Naive thymus-derived CD4-positive, alpha-beta T cell (primary cell): ENCODE measurements at regions not wholly inside any gene's neighbourhood (a gene's known extent, or its start where the extent isn't known, plus 50 kb on each side); places are given as distances from the start of the nearest gene placed in this dataset.
A peak's percentile ranks its signal among the peaks of the same experiment; 100 is the strongest.
"Not testable (repeated sequence)": the region's sequence is repeated elsewhere in the genome, so short reads cannot be mapped to it uniquely, and the experiment has no call there.

ENCODE experiments used
- ATAC-seq: fragments of 150-1000 bp; cut with Tn5 transposase; 2 replicates; pipeline ENCODE4 v1.10.0; 2021; ENCODE audit warnings: mild to moderate bottlenecking, moderate library complexity
- CTCF ChIA-PET: fragments of 350-600 bp; sonication (Branson Sonifier 250); formaldehyde crosslinking; loops from one replicate; lab custom pipeline; 2021; ENCODE audit warnings: antibody characterized with exemption; lab: Charles Lee
- POLR2A ChIA-PET: fragments of 350-600 bp; sonication (Branson Sonifier 250); formaldehyde crosslinking; loops from one replicate; lab custom pipeline; 2021; ENCODE audit warnings: antibody characterized with exemption, inconsistent platforms; lab: Charles Lee
- DNase-seq, 9 donors: peaks; one replicate each; pipeline versions ENCODE4 v3.0.0 to v3.0.0-alpha.2; 2020 to 2022; ENCODE audit warnings: mixed read lengths in 1 of 9
- H3K27ac ChIP-seq: one replicate; pipeline ENCODE4 v1.7.0; 2013; ENCODE audit warnings: mild to moderate bottlenecking, low read depth, low read length, moderate library complexity
- H3K27me3 ChIP-seq, 2 donors: one replicate each; pipeline ENCODE4 v1.7.0; 2013; ENCODE audit warnings: low read length in 2 of 2, mild to moderate bottlenecking in 2 of 2, moderate library complexity in 2 of 2; ENCODE audit not compliant: control insufficient read depth in 2 of 2, insufficient read depth in 2 of 2
- H3K36me3 ChIP-seq, 3 experiments: 1 replicate in 2 of 3; 2 replicates in 1 of 3; pipeline ENCODE4 v1.7.0; 2013; ENCODE audit warnings: low read length in 3 of 3, mild to moderate bottlenecking in 3 of 3, moderate library complexity in 1 of 3; ENCODE audit not compliant: insufficient read depth in 3 of 3, control insufficient read depth in 2 of 3
- H3K4me1 ChIP-seq, 2 donors: one replicate each; pipeline ENCODE4 v1.7.0; 2013; ENCODE audit warnings: low read length in 2 of 2, mild to moderate bottlenecking in 2 of 2, moderate library complexity in 1 of 2; ENCODE audit not compliant: control insufficient read depth in 2 of 2, insufficient read depth in 2 of 2
- H3K4me3 ChIP-seq: 2 replicates; pipeline ENCODE4 v1.7.0; 2013; ENCODE audit warnings: mild to moderate bottlenecking, low read length
- H3K9me3 ChIP-seq, 3 experiments: 1 replicate in 2 of 3; 2 replicates in 1 of 3; pipeline ENCODE4 v1.7.0; 2013; ENCODE audit warnings: low read length in 3 of 3; ENCODE audit not compliant: control insufficient read depth in 2 of 3
- H3K27ac Mint-ChIP-seq, 9 donors: one replicate each; pipeline ENCODE4 v1.8.0; 2020 to 2022; ENCODE audit warnings: mixed read lengths in 9 of 9, mild to moderate bottlenecking in 8 of 9, moderate library complexity in 5 of 9, inconsistent platforms in 2 of 9
- H3K27me3 Mint-ChIP-seq, 5 donors: one replicate each; pipeline ENCODE4 v1.8.0; 2021 to 2022; ENCODE audit warnings: mixed read lengths in 5 of 5, mild to moderate bottlenecking in 1 of 5
- H3K36me3 Mint-ChIP-seq, 5 donors: one replicate each; pipeline ENCODE4 v1.8.0; 2020 to 2022; ENCODE audit warnings: mixed read lengths in 5 of 5, mild to moderate bottlenecking in 3 of 5, inconsistent platforms in 1 of 5
- H3K4me1 Mint-ChIP-seq, 7 donors: one replicate each; pipeline ENCODE4 v1.8.0; 2020 to 2022; ENCODE audit warnings: mixed read lengths in 7 of 7, mild to moderate bottlenecking in 3 of 7, inconsistent platforms in 1 of 7
- H3K4me3 Mint-ChIP-seq, 10 donors: one replicate each; pipeline ENCODE4 v1.8.0; 2020 to 2022; ENCODE audit warnings: mild to moderate bottlenecking in 10 of 10, mixed read lengths in 10 of 10, moderate library complexity in 6 of 10, inconsistent platforms in 2 of 10
- H3K9me3 Mint-ChIP-seq, 11 donors: one replicate each; pipeline ENCODE4 v1.8.0; 2020 to 2022; ENCODE audit warnings: mixed read lengths in 11 of 11, mild to moderate bottlenecking in 4 of 11, inconsistent platforms in 1 of 11, moderate library complexity in 1 of 11
- intact Hi-C, 2 donors: fragments of 100-400 bp; cut with micrococcal nuclease; formaldehyde crosslinking; loops; one replicate each; pipeline ENCODE4 v1.15.1; 2023

DNA sequence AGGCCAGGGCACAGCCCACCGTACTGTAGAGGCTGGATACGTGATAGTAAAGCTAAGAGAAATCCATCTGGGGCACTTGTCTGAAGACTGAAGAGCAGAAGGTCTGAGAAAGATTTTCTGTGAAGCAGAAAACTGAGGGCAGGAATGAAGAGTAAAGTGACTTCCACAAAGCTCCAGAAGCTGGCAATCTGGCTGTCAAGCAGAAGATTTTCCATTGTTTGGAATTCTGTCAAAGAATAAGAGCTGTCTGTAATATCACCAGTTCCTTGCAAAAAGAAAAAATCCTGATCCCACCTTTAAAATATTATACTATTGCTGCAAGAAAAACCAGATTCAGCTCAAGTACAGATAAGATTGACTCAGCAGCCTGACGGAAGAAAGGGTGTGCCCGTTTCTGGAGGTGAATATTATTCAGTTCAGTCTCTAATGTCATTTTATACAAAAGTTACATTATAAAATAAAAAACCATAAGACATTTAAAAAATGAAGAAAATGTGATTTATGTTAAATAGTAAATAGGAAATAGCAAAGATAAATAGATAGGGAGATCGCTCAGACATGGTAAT, 550.4 kb upstream of the SGO1 start:
- H3K27ac ChIP-seq = no peak overlapping the region
- no peak overlapping the region for H3K27ac Mint-ChIP-seq
- no peaks in the 10 kb centered on the region for H3K4me1 Mint-ChIP-seq
- H3K9me3 Mint-ChIP-seq = peaks cover 0 to 16% (median 4%) of the 10 kb centered on the region in 11 donors
- peaks cover 0 to 5% (median 0%) of the 10 kb centered on the region in 3 experiments for H3K9me3 ChIP-seq
- no peaks in the 10 kb centered on the region for H3K27me3 ChIP-seq
- no peak overlapping the region for H3K4me3 Mint-ChIP-seq
- DNase-seq (no peak), ATAC-seq (no peak)
- intact Hi-C loops = no loop called here
- H3K4me3 ChIP-seq = no peak overlapping the region
- no peaks in the 10 kb centered on the region for H3K36me3 Mint-ChIP-seq
- no peaks in the 10 kb centered on the region for H3K4me1 ChIP-seq
- no peaks in the 10 kb centered on the region for H3K27me3 Mint-ChIP-seq
- ChIA-PET CTCF (no interaction called here), POLR2A (no interaction called here)
- no peaks in the 10 kb centered on the region for H3K36me3 ChIP-seq

DNA sequence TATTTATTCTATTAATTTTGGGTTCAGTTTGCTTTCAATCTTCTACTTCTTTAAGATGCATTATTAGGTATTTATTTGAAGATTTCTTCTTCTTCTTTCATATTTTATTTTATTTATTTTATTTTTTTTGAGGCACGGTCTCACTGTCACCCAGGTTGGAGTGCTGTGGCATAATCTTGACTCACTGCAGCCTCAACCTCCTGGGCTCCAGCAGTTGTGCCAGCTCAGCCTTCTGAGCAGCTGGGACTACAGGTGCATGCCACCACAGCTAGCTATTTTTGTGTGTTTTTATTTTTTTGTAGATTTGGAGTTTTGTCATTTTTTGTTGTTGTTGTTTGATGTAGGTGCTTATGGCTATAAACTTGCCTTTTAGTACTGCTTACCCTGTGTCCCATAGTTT, 543.2 kb upstream of the SGO1 start:
- no peak overlapping the region for H3K4me3 Mint-ChIP-seq
- POLR2A ChIA-PET = no interaction called here

DNA sequence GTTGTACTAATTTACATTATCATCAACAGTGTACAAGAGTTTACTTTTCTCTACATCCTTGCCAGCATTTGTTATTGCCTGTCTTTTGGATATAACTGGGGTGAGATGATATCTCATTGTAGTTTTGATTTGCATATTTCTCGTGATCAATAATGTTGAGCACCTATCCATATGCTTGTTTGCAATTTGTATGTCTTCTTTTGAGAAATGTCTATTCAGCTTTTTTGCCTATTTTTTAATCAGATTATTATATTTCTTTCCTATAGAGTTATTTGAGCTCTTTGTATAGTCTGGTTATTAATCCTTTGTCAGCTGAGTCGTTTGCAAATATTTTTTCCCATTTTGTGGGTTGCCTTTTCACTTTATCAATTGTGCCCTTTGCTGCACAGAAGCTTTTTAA, 540.8 kb upstream of the SGO1 start:
- ChIA-PET POLR2A (no interaction called here), CTCF (no interaction called here)
- Mint-ChIP-seq H3K36me3 (no peaks in the 10 kb centered on the region), H3K9me3 (peaks cover 0 to 69% (median 9%) of the 10 kb centered on the region in 11 donors), H3K27me3 (no peaks in the 10 kb centered on the region), H3K27ac (no peak overlapping the region), H3K4me1 (no peaks in the 10 kb centered on the region), H3K4me3 (no peak overlapping the region)
- H3K27me3 ChIP-seq = no peaks in the 10 kb centered on the region
- intact Hi-C loops = no loop called here
- H3K36me3 ChIP-seq = no peaks in the 10 kb centered on the region
- H3K4me3 ChIP-seq = no peak overlapping the region
- H3K9me3 ChIP-seq = peaks cover 0 to 8% (median 0%) of the 10 kb centered on the region in 3 experiments
- H3K4me1 ChIP-seq = no peaks in the 10 kb centered on the region
- ATAC-seq (no peak), DNase-seq (no peak)
- no peak overlapping the region for H3K27ac ChIP-seq

More for the DNA sequence above, 543.2 kb upstream of the SGO1 start:
- no peaks in the 10 kb centered on the region for H3K4me1 Mint-ChIP-seq
- no peak for ATAC-seq
- no peak overlapping the region for H3K27ac Mint-ChIP-seq
- Histone ChIP-seq H3K36me3 (no peaks in the 10 kb centered on the region), H3K27ac (no peak overlapping the region), H3K4me1 (no peaks in the 10 kb centered on the region), H3K4me3 (no peak overlapping the region), H3K27me3 (no peaks in the 10 kb centered on the region), H3K9me3 (peaks cover 0 to 8% (median 0%) of the 10 kb centered on the region in 3 experiments)
- H3K36me3 Mint-ChIP-seq = no peaks in the 10 kb centered on the region
- H3K9me3 Mint-ChIP-seq = peaks cover 0 to 67% (median 9%) of the 10 kb centered on the region in 11 donors
- CTCF ChIA-PET = no interaction called here
- no peaks in the 10 kb centered on the region for H3K27me3 Mint-ChIP-seq
- no peak for DNase-seq
- intact Hi-C loops = no loop called here

DNA sequence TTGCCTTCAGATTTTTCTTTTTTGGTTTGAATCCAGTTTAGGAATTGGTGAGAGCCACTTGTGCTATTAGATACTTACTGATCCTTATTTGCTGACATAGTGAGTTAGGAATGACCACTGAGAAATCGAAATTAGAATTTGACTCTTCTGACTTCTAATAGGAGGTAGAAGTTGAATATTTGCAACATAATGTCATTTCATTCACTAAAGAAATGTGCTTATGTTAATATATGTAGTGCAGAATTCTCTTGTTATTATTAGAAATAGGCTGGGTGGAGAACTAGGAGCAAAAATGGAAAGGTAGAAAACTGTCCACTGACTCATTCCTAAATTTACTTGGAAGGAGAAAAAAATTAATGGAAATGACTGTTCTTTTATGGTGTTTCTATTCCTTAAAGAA, 538.2 kb upstream of the SGO1 start:
- no peaks in the 10 kb centered on the region for H3K27me3 ChIP-seq
- Mint-ChIP-seq H3K4me1 (no peaks in the 10 kb centered on the region), H3K27me3 (no peaks in the 10 kb centered on the region), H3K27ac (no peak overlapping the region), H3K36me3 (no peaks in the 10 kb centered on the region), H3K4me3 (peak overlapping the region in 1 of 10 donors; percentile 10), H3K9me3 (peaks cover 0 to 66% (median 7%) of the 10 kb centered on the region in 11 donors)
- no peak for ATAC-seq
- POLR2A ChIA-PET = no interaction called here
- no peak overlapping the region for H3K27ac ChIP-seq
- H3K9me3 ChIP-seq = peaks cover 0 to 4% (median 0%) of the 10 kb centered on the region in 3 experiments
- no peak overlapping the region for H3K4me3 ChIP-seq
- H3K4me1 ChIP-seq = no peaks in the 10 kb centered on the region
- intact Hi-C loops = no loop called here
- DNase-seq = no peak
- CTCF ChIA-PET = no interaction called here
- no peaks in the 10 kb centered on the region for H3K36me3 ChIP-seq

DNA sequence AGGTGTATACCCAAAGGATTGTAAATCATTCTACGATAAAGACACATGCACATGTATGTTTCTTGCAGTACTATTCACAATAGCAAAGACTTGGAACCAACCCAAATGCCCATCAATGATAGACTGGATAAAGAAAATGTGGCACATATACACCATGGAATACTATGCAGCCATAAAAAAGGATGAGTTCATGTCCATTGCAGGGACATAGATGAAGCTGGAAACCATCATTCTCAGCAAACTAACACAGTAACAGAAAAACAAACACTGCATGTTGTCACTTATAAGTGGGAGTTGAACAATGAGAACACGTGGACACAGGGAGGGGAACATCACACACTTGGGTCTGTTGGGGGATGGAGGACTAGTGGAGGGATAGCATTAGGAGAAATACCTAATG, 530.4 kb upstream of the SGO1 start:
- POLR2A ChIA-PET, H3K27ac Mint-ChIP-seq, H3K4me1 ChIP-seq, H3K36me3 Mint-ChIP-seq, H3K9me3 ChIP-seq, ATAC-seq, H3K27ac ChIP-seq, H3K36me3 ChIP-seq, intact Hi-C loops, H3K4me3 Mint-ChIP-seq, DNase-seq, H3K4me1 Mint-ChIP-seq, H3K27me3 ChIP-seq, H3K27me3 Mint-ChIP-seq, H3K4me3 ChIP-seq, CTCF ChIA-PET: not testable (repeated sequence)
- peaks cover 0 to 63% (median 23%) of the 10 kb centered on the region in 11 donors for H3K9me3 Mint-ChIP-seq

DNA sequence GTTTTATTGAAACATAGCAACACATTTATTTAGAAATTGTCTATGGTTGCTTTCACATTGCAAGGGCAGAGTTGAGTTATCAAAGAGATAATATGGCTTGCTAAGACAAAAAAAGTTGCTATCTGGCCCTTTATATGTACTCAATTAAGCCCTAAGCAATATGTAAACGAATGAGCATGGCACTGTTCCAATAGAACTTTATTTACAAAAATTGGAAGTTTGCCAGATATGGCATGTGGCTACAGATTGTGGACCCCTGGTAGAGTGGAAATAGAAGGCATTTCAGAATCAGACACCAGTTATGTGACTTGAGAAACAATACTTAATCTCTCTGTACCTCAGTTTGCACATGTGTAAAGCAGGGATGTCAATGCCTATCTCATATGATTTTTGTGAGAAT, 515.6 kb upstream of the SGO1 start:
- no peaks in the 10 kb centered on the region for H3K4me1 ChIP-seq
- no peak for ATAC-seq
- no peaks in the 10 kb centered on the region for H3K27me3 ChIP-seq
- H3K4me3 Mint-ChIP-seq = no peak overlapping the region
- H3K27ac ChIP-seq = no peak overlapping the region
- H3K27me3 Mint-ChIP-seq = no peaks in the 10 kb centered on the region
- H3K36me3 Mint-ChIP-seq = no peaks in the 10 kb centered on the region
- no peak overlapping the region for H3K4me3 ChIP-seq
- peaks cover 0 to 35% (median 7%) of the 10 kb centered on the region in 11 donors for H3K9me3 Mint-ChIP-seq
- H3K9me3 ChIP-seq = no peaks in the 10 kb centered on the region
- no peak overlapping the region for H3K27ac Mint-ChIP-seq
- intact Hi-C loops = no loop called here
- no peak for DNase-seq
- H3K4me1 Mint-ChIP-seq = no peaks in the 10 kb centered on the region
- H3K36me3 ChIP-seq = no peaks in the 10 kb centered on the region
- ChIA-PET POLR2A (no interaction called here), CTCF (no interaction called here)

DNA sequence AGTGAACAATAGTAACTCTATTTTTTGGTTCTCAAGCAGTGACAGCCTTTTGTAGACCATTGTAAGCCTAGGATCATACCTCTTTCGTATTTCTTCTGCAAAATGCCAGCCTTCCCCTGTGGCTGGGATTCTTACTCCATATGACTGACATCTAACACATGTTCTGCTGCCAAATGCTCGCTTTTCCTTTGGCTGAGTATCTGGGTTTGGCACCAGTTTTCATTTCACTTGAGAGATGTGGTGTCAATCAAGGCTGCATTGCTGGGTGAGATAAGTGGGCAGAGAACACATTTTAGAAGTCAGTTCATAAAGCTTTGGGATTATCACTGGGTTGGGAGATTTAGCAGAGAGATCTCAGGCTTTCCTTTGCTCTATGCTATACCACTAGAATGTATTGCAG, 514.7 kb upstream of the SGO1 start:
- Histone ChIP-seq H3K4me3 (no peak overlapping the region), H3K9me3 (no peaks in the 10 kb centered on the region), H3K27me3 (no peaks in the 10 kb centered on the region), H3K36me3 (no peaks in the 10 kb centered on the region), H3K4me1 (no peaks in the 10 kb centered on the region), H3K27ac (no peak overlapping the region)
- peaks cover 0 to 30% (median 7%) of the 10 kb centered on the region in 11 donors for H3K9me3 Mint-ChIP-seq
- ATAC-seq (no peak), DNase-seq (no peak)
- intact Hi-C loops = no loop called here
- no peak overlapping the region for H3K27ac Mint-ChIP-seq
- no peaks in the 10 kb centered on the region for H3K4me1 Mint-ChIP-seq
- CTCF ChIA-PET = no interaction called here
- no peaks in the 10 kb centered on the region for H3K36me3 Mint-ChIP-seq
- no peaks in the 10 kb centered on the region for H3K27me3 Mint-ChIP-seq
- H3K4me3 Mint-ChIP-seq = no peak overlapping the region
- POLR2A ChIA-PET = no interaction called here
